Body of pancreas (tissue), 4 donors: ENCODE measurements at regions not wholly inside any gene's neighbourhood (a gene's known extent, or its start where the extent isn't known, plus 50 kb on each side); places are given as distances from the start of the nearest gene placed in this dataset.
"Not testable (repeated sequence)": the region's sequence is repeated elsewhere in the genome, so short reads cannot be mapped to it uniquely, and the experiment has no call there.

Experiments used
- CTCF ChIP-seq, 7 experiments: fragments of 450-650 bp in 4 of 7; fragments of 200-600 bp in 3 of 7; sonication (generic) in 3 of 7; IDR thresholded peaks; one replicate each; pipeline ENCODE4 v1.5.1; 2016 to 2019; ENCODE audit warnings: antibody characterized with exemption in 7 of 7
- POLR2A ChIP-seq, 3 donors: fragments of 450-650 bp; IDR thresholded peaks; one replicate each; pipeline ENCODE4 v1.6.1; 2016; ENCODE audit warnings: antibody characterized with exemption in 3 of 3, mild to moderate bottlenecking in 2 of 3

- TF ChIP-seq CTCF, POLR2A (IDR thresholded peaks at IDR 0.05): not testable (repeated sequence)
Measured at GRCh38 chr16:63760246-63760645, 1361.6 kb downstream of the CDH11 start.
